ENCODE measurements at regions not wholly inside any gene's neighbourhood (a gene's known extent, or its start where the extent isn't known, plus 50 kb on each side); places are given as distances from the start of the nearest gene placed in this dataset.

- TF ChIP-seq CTCF (conservative IDR thresholded peaks at IDR 0.05) (no peak), ZFX (IDR thresholded peaks at IDR 0.05) (no peak)
These were observed 136.6 kb downstream of the INSIG2 start for GRCh38 chr2:118224895-118225311.
